ENCODE measurements at regions not wholly inside any gene's neighbourhood (a gene's known extent, or its start where the extent isn't known, plus 50 kb on each side); places are given as distances from the start of the nearest gene placed in this dataset.

DNA sequence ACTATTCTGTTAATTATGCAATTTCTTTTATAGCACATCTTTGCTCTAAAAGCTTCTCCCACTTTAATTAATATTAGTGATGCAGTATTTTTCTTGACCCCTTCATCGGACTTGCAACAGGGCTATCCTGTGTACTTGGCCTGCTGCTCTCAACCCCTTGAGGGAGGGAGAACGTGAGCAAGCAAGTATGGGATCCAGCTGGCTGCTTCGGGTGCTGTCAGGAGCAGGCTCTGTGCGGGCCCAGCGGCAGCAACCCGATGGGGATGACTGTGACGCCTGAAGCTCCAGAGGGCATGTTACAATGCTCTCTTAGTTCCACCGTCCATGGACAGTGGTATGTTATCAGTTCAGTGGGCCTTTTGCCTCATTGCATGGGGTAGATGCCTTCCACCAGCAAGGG, 519.8 kb upstream of the CITED2 start:
- TF ChIP-seq POLR2A (conservative IDR thresholded peaks at IDR 0.05): no peak
- TF ChIP-seq, protein P1, sequence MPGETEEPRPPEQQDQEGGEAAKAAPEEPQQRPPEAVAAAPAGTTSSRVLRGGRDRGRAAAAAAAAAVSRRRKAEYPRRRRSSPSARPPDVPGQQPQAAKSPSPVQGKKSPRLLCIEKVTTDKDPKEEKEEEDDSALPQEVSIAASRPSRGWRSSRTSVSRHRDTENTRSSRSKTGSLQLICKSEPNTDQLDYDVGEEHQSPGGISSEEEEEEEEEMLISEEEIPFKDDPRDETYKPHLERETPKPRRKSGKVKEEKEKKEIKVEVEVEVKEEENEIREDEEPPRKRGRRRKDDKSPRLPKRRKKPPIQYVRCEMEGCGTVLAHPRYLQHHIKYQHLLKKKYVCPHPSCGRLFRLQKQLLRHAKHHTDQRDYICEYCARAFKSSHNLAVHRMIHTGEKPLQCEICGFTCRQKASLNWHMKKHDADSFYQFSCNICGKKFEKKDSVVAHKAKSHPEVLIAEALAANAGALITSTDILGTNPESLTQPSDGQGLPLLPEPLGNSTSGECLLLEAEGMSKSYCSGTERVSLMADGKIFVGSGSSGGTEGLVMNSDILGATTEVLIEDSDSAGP (CRISPR knock-in tag; IDR thresholded peaks at IDR 0.05): no peak

Data from K562 (cell line).